Stimulated activated CD4-positive, alpha-beta T cell treated with anti-CD3 and anti-CD28 coated beads, Interleukin-12 subunit alpha, Interleukin-12 subunit beta, amount 100 ng/mL, for 48 hours (primary cell): ENCODE measurements at regions not wholly inside any gene's neighbourhood (a gene's known extent, or its start where the extent isn't known, plus 50 kb on each side); places are given as distances from the start of the nearest gene placed in this dataset.

Experiments used
- DNase-seq, 3 donors: peaks; one replicate each; pipeline ENCODE4 v3.0.0-alpha.2; 2020; ENCODE audit warnings: low read depth in 2 of 3, low spot score in 1 of 3

- no peak for DNase-seq
Observed at GRCh38 chr18:55858661-55859515, 270.9 kb upstream of the TCF4 start.

- no peak for DNase-seq
Observed at GRCh38 chr18:55857956-55858355, 270.0 kb upstream of the TCF4 start.

- DNase-seq, result no peak
Observed at GRCh38 chr18:55857409-55857808, 269.4 kb upstream of the TCF4 start.

GRCh38 chr18:55856679-55857078, 268.7 kb upstream of the TCF4 start:
- no peak for DNase-seq

- no peak for DNase-seq
Observed at GRCh38 chr18:55856229-55856628, 268.2 kb upstream of the TCF4 start.

GRCh38 chr18:55853268-55853667, 265.3 kb upstream of the TCF4 start:
- DNase-seq, result no peak

- DNase-seq, result no peak
Observed at GRCh38 chr18:55850904-55851303, 262.9 kb upstream of the TCF4 start.

GRCh38 chr18:55849391-55849790, 261.4 kb upstream of the TCF4 start:
- no peak for DNase-seq

GRCh38 chr18:55847960-55848359, 260.0 kb upstream of the TCF4 start:
- DNase-seq, result no peak

GRCh38 chr18:55845221-55845620, 257.2 kb upstream of the TCF4 start:
- no peak for DNase-seq

- DNase-seq, result no peak
Observed at GRCh38 chr18:55844382-55844781, 256.4 kb upstream of the TCF4 start.

- DNase-seq, result no peak
Observed at GRCh38 chr18:55841314-55841713, 253.3 kb upstream of the TCF4 start.

GRCh38 chr18:55840601-55841170, 252.7 kb upstream of the TCF4 start:
- no peak for DNase-seq

GRCh38 chr18:55839343-55839742, 251.4 kb upstream of the TCF4 start:
- no peak for DNase-seq

GRCh38 chr18:55838841-55839240, 250.8 kb upstream of the TCF4 start:
- no peak for DNase-seq

GRCh38 chr18:55838319-55838718, 250.3 kb upstream of the TCF4 start:
- DNase-seq, result no peak

- DNase-seq, result no peak
Observed at GRCh38 chr18:55833543-55833942, 245.6 kb upstream of the TCF4 start.

- DNase-seq, result no peak
Observed at GRCh38 chr18:55830544-55830943, 242.6 kb upstream of the TCF4 start.

- DNase-seq, result no peak
Observed at GRCh38 chr18:55821219-55821618, 233.2 kb upstream of the TCF4 start.

GRCh38 chr18:55819448-55819847, 231.5 kb upstream of the TCF4 start:
- DNase-seq, result no peak

- DNase-seq, result no peak
Observed at GRCh38 chr18:55818284-55818683, 230.3 kb upstream of the TCF4 start.

GRCh38 chr18:55811925-55812324, 223.9 kb upstream of the TCF4 start:
- no peak for DNase-seq

GRCh38 chr18:55805666-55806065, 217.7 kb upstream of the TCF4 start:
- DNase-seq, result no peak
